Activated T-cell treated with anti-CD3 and anti-CD28 coated beads, Interleukin-2, amount 50 U/mL, for 4 hours (primary cell): ENCODE measurements at regions not wholly inside any gene's neighbourhood (a gene's known extent, or its start where the extent isn't known, plus 50 kb on each side); places are given as distances from the start of the nearest gene placed in this dataset.

Experiments
- ATAC-seq, 2 donors: fragments of 200-7000 bp; cut with Tn5 transposase; one replicate each; pipeline ENCODE4 v1.10.0; 2021
- DNase-seq: peaks from one replicate; pipeline ENCODE4 v3.0.0-alpha.2; 2020
- H3K27me3 Mint-ChIP-seq: one replicate; pipeline ENCODE4 v1.8.0; 2021; ENCODE audit warnings: low read depth, mixed read lengths
- H3K36me3 Mint-ChIP-seq: one replicate; pipeline ENCODE4 v1.8.0; 2022; ENCODE audit warnings: mixed read lengths; ENCODE audit not compliant: insufficient read depth
- H3K4me1 Mint-ChIP-seq: one replicate; pipeline ENCODE4 v1.8.0; 2021; ENCODE audit warnings: low read depth, mixed read lengths
- H3K4me3 Mint-ChIP-seq: one replicate; pipeline ENCODE4 v1.8.0; 2021; ENCODE audit warnings: mild to moderate bottlenecking, moderate library complexity, mixed read lengths
- H3K9me3 Mint-ChIP-seq: one replicate; pipeline ENCODE4 v1.8.0; 2021; ENCODE audit warnings: mixed read lengths

- Mint-ChIP-seq H3K9me3 (no peaks in the 10 kb centered on the region), H3K36me3 (no peaks in the 10 kb centered on the region), H3K27me3 (peaks cover 4% of the 10 kb centered on the region), H3K4me3 (no peak overlapping the region), H3K4me1 (no peaks in the 10 kb centered on the region)
- no peak for ATAC-seq
- DNase-seq = no peak
Observed at GRCh38 chr3:105233010-105233409, 133.7 kb upstream of the ALCAM start.

DNA sequence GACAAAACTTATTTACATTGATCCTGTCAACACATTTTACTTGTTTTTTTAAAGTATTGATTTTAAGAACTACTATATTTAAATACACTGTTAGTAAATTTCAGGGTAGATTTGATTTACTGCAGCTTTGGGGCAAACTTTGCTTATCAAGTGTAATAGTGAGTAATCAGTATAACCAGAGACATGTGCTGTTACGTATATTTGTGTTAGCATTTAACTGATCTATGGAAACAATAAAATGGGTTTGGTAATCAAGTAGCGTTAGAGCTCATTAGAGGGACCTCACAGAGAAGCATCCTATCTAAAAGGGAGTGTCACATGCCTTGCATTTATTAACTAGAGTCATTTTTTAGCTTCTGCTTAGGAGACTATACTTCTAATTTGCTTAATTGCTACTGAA is 131.5 kb upstream of the ALCAM start:
- no peak for DNase-seq
- Mint-ChIP-seq H3K4me3 (no peak overlapping the region), H3K27me3 (peaks cover 4% of the 10 kb centered on the region), H3K36me3 (no peaks in the 10 kb centered on the region), H3K4me1 (no peaks in the 10 kb centered on the region), H3K9me3 (no peaks in the 10 kb centered on the region)
- no peak for ATAC-seq

- Mint-ChIP-seq H3K9me3 (no peaks in the 10 kb centered on the region), H3K36me3 (no peaks in the 10 kb centered on the region), H3K4me3 (no peak overlapping the region), H3K4me1 (no peaks in the 10 kb centered on the region), H3K27me3 (peaks cover 4% of the 10 kb centered on the region)
- no peak for ATAC-seq
- DNase-seq = no peak
Observed at GRCh38 chr3:105235785-105236184, 130.9 kb upstream of the ALCAM start.

DNA sequence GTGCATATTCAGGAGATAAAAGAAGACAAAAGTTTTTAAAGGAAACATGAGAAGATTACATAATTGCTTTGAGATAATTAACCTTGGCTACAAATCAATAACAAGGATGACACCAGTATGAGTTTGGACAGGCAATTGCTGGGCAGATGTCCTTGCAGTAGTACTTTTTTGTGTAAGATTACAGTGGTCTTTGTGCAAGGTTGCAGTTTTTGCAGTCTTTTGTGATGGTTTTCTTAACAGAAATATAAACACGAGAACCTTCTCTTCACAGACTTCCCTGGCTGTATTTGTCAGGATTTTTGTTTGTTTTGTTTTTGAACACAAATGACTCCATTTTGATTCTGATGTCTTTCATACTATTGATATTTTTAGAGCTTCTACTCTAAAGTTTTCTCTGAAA is 128.3 kb upstream of the ALCAM start:
- Mint-ChIP-seq H3K9me3 (no peaks in the 10 kb centered on the region), H3K4me3 (no peak overlapping the region), H3K27me3 (peaks cover 5% of the 10 kb centered on the region), H3K36me3 (no peaks in the 10 kb centered on the region), H3K4me1 (no peaks in the 10 kb centered on the region)
- no peak for ATAC-seq
- DNase-seq = no peak

DNA sequence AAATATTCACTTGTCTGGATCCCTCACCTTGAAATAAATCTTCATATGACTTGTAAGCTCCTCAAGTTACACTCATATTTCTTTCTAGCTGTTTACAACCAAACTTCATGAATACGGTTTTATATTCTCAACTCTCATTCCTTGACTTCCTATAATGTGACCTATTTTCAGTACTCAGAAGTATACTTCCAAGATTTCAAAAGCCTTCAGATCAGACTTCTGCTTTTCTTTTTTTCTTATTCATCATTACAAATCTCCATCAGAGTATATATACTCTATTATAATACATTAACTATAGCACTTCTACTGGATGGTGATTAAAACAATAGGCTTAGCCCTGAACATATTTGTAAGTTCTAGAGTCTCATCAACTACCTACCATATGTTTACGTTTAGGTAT is 123.6 kb upstream of the ALCAM start:
- Mint-ChIP-seq H3K36me3 (no peaks in the 10 kb centered on the region), H3K9me3 (no peaks in the 10 kb centered on the region), H3K4me3 (no peak overlapping the region), H3K27me3 (peaks cover 4% of the 10 kb centered on the region), H3K4me1 (no peaks in the 10 kb centered on the region)
- DNase-seq (no peak), ATAC-seq (no peak)

DNA sequence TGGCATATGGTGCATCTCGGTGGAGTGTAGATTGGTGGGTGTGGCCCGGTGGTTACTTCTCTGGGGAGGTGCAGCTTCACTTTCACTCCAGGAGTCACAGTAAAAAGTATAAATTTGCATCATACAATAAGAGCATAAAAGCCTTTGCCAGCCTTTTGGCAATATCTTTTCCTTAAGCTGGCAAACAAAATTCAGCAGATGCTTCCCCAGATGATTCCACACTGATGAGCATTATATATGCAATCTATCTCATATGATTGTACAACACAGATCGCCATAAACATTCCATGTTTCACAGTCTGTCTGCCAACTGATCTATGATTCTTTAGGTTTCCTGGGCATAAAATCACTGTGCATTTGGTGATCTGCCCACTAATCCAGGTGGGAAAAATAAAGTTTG is 120.2 kb upstream of the ALCAM start:
- Mint-ChIP-seq H3K4me3 (no peak overlapping the region), H3K27me3 (peaks cover 4% of the 10 kb centered on the region)

DNA sequence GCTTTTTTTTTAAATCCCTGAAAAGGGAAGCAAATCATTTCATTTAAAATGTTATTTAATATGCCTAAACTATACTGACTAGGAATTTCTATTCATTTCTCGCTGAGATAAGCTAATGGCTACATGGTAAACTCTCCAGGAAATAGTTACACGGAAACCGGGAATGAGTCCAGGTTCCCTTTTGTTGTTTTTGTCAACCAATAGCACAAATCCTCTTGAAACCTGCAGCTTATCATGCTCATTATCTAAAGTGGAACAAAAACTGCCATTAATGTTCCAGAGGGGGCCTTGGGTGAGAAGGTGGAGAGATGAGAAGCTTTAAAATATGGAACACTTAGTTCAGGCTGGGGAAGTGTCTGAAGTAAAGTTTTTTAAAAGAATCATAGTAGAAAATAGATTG is 113.5 kb upstream of the ALCAM start:
- H3K36me3 Mint-ChIP-seq = no peaks in the 10 kb centered on the region
- no peaks in the 10 kb centered on the region for H3K4me1 Mint-ChIP-seq
- H3K4me3 Mint-ChIP-seq = no peak overlapping the region
- no peaks in the 10 kb centered on the region for H3K9me3 Mint-ChIP-seq
- ATAC-seq = no peak
- no peak for DNase-seq
- H3K27me3 Mint-ChIP-seq = no peaks in the 10 kb centered on the region

More for the DNA sequence above, 120.2 kb upstream of the ALCAM start:
- DNase-seq (no peak), ATAC-seq (no peak)
- no peaks in the 10 kb centered on the region for H3K9me3 Mint-ChIP-seq
- H3K4me1 Mint-ChIP-seq = no peaks in the 10 kb centered on the region
- no peaks in the 10 kb centered on the region for H3K36me3 Mint-ChIP-seq

DNA sequence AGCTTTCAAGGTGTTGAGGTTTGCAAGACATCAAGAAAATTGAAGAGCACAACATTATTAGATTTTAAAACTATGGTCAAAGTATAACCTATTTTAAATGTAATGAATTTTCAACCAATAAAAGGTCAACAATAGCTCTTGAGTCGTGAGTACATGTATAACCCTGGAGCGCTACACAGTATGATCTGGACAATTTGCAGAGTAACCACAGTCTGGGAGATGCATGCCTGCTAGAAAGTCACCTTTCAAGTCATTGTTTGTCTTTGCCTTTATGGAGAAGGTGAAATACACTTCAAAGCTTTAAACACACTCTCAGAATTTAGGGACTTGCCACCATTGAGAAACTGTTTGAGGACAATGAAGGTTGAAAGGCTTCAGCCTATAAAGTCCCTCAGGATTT is 112.6 kb upstream of the ALCAM start:
- Mint-ChIP-seq H3K36me3 (no peaks in the 10 kb centered on the region), H3K27me3 (no peaks in the 10 kb centered on the region), H3K9me3 (no peaks in the 10 kb centered on the region), H3K4me1 (no peaks in the 10 kb centered on the region), H3K4me3 (no peak overlapping the region)
- DNase-seq (no peak), ATAC-seq (no peak)

DNA sequence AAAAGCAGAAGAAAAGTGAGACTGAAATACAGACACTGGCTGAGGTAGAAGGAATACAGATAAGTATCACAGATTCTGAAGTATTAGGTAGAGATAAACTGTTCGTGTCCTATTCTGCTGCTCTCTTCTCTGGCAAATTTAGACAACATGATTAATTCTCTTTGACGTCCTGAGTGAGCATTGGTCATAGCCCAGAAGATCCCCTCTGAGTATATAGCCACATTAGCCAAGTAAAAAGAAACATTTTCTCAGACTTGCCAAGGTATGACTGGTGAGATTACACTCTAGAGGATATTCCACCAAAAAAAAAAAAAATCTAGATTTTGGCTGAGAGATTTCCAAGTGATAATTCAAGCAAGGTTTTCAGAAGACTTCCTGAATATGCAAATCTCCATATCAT is 111.4 kb upstream of the ALCAM start:
- no peaks in the 10 kb centered on the region for H3K4me1 Mint-ChIP-seq
- no peaks in the 10 kb centered on the region for H3K36me3 Mint-ChIP-seq
- peaks cover under 1% of the 10 kb centered on the region for H3K9me3 Mint-ChIP-seq
- no peak overlapping the region for H3K4me3 Mint-ChIP-seq
- H3K27me3 Mint-ChIP-seq = no peaks in the 10 kb centered on the region
- DNase-seq (no peak), ATAC-seq (no peak)

- Mint-ChIP-seq H3K36me3 (no peaks in the 10 kb centered on the region), H3K4me3 (no peak overlapping the region), H3K4me1 (no peaks in the 10 kb centered on the region), H3K9me3 (peaks cover 4% of the 10 kb centered on the region), H3K27me3 (no peaks in the 10 kb centered on the region)
- ATAC-seq (no peak), DNase-seq (no peak)
Observed at GRCh38 chr3:105259496-105259895, 107.2 kb upstream of the ALCAM start.

GRCh38 chr3:105260385-105260784 is 106.3 kb upstream of the ALCAM start:
- H3K27me3 Mint-ChIP-seq = no peaks in the 10 kb centered on the region
- no peaks in the 10 kb centered on the region for H3K36me3 Mint-ChIP-seq
- ATAC-seq (no peak), DNase-seq (no peak)
- H3K4me1 Mint-ChIP-seq = no peaks in the 10 kb centered on the region
- H3K4me3 Mint-ChIP-seq = no peak overlapping the region
- peaks cover 4% of the 10 kb centered on the region for H3K9me3 Mint-ChIP-seq

GRCh38 chr3:105274536-105274935 is 92.2 kb upstream of the ALCAM start:
- H3K36me3 Mint-ChIP-seq = no peaks in the 10 kb centered on the region
- H3K4me3 Mint-ChIP-seq = no peak overlapping the region
- no peaks in the 10 kb centered on the region for H3K9me3 Mint-ChIP-seq

DNA sequence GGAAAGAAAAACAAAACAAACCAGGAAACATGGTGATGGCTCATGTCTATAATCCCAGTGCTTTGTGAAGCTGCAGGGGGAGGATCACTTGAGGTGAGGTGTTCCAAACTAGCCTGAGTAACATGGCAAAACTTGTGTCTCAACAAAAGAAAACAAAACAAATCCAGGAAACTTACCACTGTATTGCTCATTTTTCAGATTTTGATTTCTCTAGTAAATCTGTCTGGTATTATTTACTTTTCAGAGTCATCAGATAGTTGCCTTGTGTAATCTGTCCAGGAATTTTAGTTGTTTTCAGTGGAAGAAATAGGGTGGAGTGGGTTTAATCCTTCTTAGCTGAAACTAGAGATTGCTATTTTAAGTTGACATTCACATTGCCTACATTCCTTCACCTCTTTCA is 91.8 kb upstream of the ALCAM start:
- DNase-seq (no peak), ATAC-seq (no peak)
- Mint-ChIP-seq H3K27me3 (no peaks in the 10 kb centered on the region), H3K9me3 (no peaks in the 10 kb centered on the region), H3K36me3 (no peaks in the 10 kb centered on the region), H3K4me3 (no peak overlapping the region), H3K4me1 (no peaks in the 10 kb centered on the region)

More at GRCh38 chr3:105274536-105274935, 92.2 kb upstream of the ALCAM start:
- Mint-ChIP-seq H3K27me3 (no peaks in the 10 kb centered on the region), H3K4me1 (no peaks in the 10 kb centered on the region)
- ATAC-seq (no peak), DNase-seq (no peak)

GRCh38 chr3:105277656-105278055 is 89.1 kb upstream of the ALCAM start:
- no peaks in the 10 kb centered on the region for H3K4me1 Mint-ChIP-seq
- H3K4me3 Mint-ChIP-seq = no peak overlapping the region
- ATAC-seq = no peak
- peaks cover 5% of the 10 kb centered on the region for H3K27me3 Mint-ChIP-seq
- H3K36me3 Mint-ChIP-seq = no peaks in the 10 kb centered on the region
- no peaks in the 10 kb centered on the region for H3K9me3 Mint-ChIP-seq
- DNase-seq = no peak

GRCh38 chr3:105278688-105279087 is 88.0 kb upstream of the ALCAM start:
- DNase-seq = no peak
- Mint-ChIP-seq H3K9me3 (no peaks in the 10 kb centered on the region), H3K4me1 (no peaks in the 10 kb centered on the region), H3K4me3 (no peak overlapping the region), H3K27me3 (peaks cover 5% of the 10 kb centered on the region), H3K36me3 (no peaks in the 10 kb centered on the region)
- no peak for ATAC-seq

- Mint-ChIP-seq H3K27me3 (peaks cover 5% of the 10 kb centered on the region), H3K36me3 (no peaks in the 10 kb centered on the region), H3K4me1 (no peaks in the 10 kb centered on the region), H3K9me3 (no peaks in the 10 kb centered on the region), H3K4me3 (no peak overlapping the region)
- DNase-seq = no peak
- ATAC-seq = no peak
Observed at GRCh38 chr3:105281989-105282388, 84.7 kb upstream of the ALCAM start.
